ENCODE measurements at regions not wholly inside any gene's neighbourhood (a gene's known extent, or its start where the extent isn't known, plus 50 kb on each side); places are given as distances from the start of the nearest gene placed in this dataset.

- TF ChIP-seq GLIS1 (tag by site-specific recombination; IDR thresholded peaks at IDR 0.05) (no peak), ZNF138 (tag by site-specific recombination; IDR thresholded peaks at IDR 0.05; ENCODE audit: borderline replicate concordance) (no peak), CTCF (tag by site-specific recombination; IDR thresholded peaks at IDR 0.05) (no peak), ZNF571 (tag by site-specific recombination; IDR thresholded peaks at IDR 0.05) (no peak), ZNF560 (tag by site-specific recombination; IDR thresholded peaks at IDR 0.05; ENCODE audit: borderline replicate concordance) (no peak)
Observed at GRCh38 chr1:60911966-60912697, 170.2 kb upstream of the NFIA start.

Data from HEK293 (cell line).